ENCODE measurements at regions not wholly inside any gene's neighbourhood (a gene's known extent, or its start where the extent isn't known, plus 50 kb on each side); places are given as distances from the start of the nearest gene placed in this dataset.

- H3K9me2 ChIP-seq (ENCODE audit: insufficient read depth) = no peaks in the 10 kb centered on the region
- RAD21 ChIA-PET (ENCODE audit: low non-redundant PET in 1 of 2, low total read pairs in 2 of 2, uncharacterized antibody in 2 of 2, unreplicated experiment in 2 of 2) = no interaction called here
- no peak for TF ChIP-seq ZNF274 (IDR thresholded peaks at IDR 0.05; ENCODE audit: low read depth, low read length)
- no peak for TF ChIP-seq ELF1 (IDR thresholded peaks at IDR 0.05; ENCODE audit: borderline replicate concordance, low read depth)
- TF ChIP-seq ZBTB33 (IDR thresholded peaks at IDR 0.05; ENCODE audit: extremely low read depth, insufficient replicate concordance, low read length) = no peak
- TF ChIP-seq ZFX (IDR thresholded peaks at IDR 0.05) = no peak
- TF ChIP-seq CEBPB (IDR thresholded peaks at IDR 0.05; ENCODE audit: low read depth) = no peak
- no peak for TF ChIP-seq JUND (IDR thresholded peaks at IDR 0.05)
- TF ChIP-seq POLR2AphosphoS5 (IDR thresholded peaks at IDR 0.05; ENCODE audit: low read depth, low read length) = no peak
- no peak for TF ChIP-seq SRF (IDR thresholded peaks at IDR 0.05; ENCODE audit: low read depth)
- TF ChIP-seq TCF7L2 (IDR thresholded peaks at IDR 0.05; ENCODE audit: borderline replicate concordance, extremely low read depth, insufficient read depth, insufficient read length) = no peak
- no peak for TF ChIP-seq YY1 (IDR thresholded peaks at IDR 0.05; ENCODE audit: extremely low read depth, insufficient replicate concordance, low read depth, low read length)
- TF ChIP-seq ATF3 (IDR thresholded peaks at IDR 0.05) = no peak
- no peak for TF ChIP-seq CTCF (IDR thresholded peaks at IDR 0.05 in 2 of 3, conservative IDR thresholded peaks at IDR 0.05 in 1 of 3; ENCODE audit: borderline replicate concordance in 1 of 3, insufficient read depth in 1 of 3, low read depth in 2 of 3, low read length in 2 of 3)
- TF ChIP-seq SIN3A (IDR thresholded peaks at IDR 0.05; ENCODE audit: low read depth) = no peak
- no peak for TF ChIP-seq MAX (IDR thresholded peaks at IDR 0.05)
- TF ChIP-seq RAD21 (IDR thresholded peaks at IDR 0.05; ENCODE audit: low read depth) = no peak
- no peak for TF ChIP-seq EGR1 (IDR thresholded peaks at IDR 0.05; ENCODE audit: low read depth)
- TF ChIP-seq EZH2phosphoT487 (IDR thresholded peaks at IDR 0.05; ENCODE audit: borderline replicate concordance) = no peak
- no peak for TF ChIP-seq REST (IDR thresholded peaks at IDR 0.05; ENCODE audit: low read depth)
- no peak for TF ChIP-seq POLR2A (IDR thresholded peaks at IDR 0.05; ENCODE audit: borderline replicate concordance, extremely low read depth, insufficient read depth, insufficient read length)
- H2AFZ ChIP-seq (ENCODE audit: low read depth, low read length, poor library complexity, severe bottlenecking) = no peak overlapping the region
- no peaks in the 10 kb centered on the region for H3K79me2 ChIP-seq (ENCODE audit: insufficient read depth, low read length)
- no peak overlapping the region for H3K4me3 ChIP-seq (replicated peaks in 1 of 2; ENCODE audit: low read depth in 1 of 2, low read length in 2 of 2)
- H3K9ac ChIP-seq (ENCODE audit: low read length) = no peak overlapping the region
- H3K9me3 ChIP-seq (ENCODE audit: control insufficient read depth in 1 of 2, insufficient read depth in 1 of 2, low read depth in 1 of 2, low read length in 2 of 2) = no peaks in the 10 kb centered on the region
- H3K27me3 ChIP-seq (ENCODE audit: insufficient read depth, low read length) = no peaks in the 10 kb centered on the region
- no peaks in the 10 kb centered on the region for H3K4me1 ChIP-seq (ENCODE audit: control insufficient read depth in 1 of 2, insufficient read depth in 2 of 2, low read length in 2 of 2)
- intact Hi-C loops (cut with micrococcal nuclease) = no loop called here
- no peaks in the 10 kb centered on the region for H3K36me3 ChIP-seq (ENCODE audit: control insufficient read depth in 1 of 2, insufficient read depth in 2 of 2, low read length in 2 of 2)
- H3K27ac ChIP-seq (ENCODE audit: low read depth, low read length) = no peak overlapping the region
- CTCF ChIA-PET = no interaction called here
- no peaks in the 10 kb centered on the region for H4K20me1 ChIP-seq (ENCODE audit: insufficient read depth)
- DNase-seq (ENCODE audit: low read depth, low spot score) = no peak
- BruUV-seq (replicated peaks) = no TSS peak
- POLR2A ChIA-PET = no interaction called here
- no peak overlapping the region for H3K4me2 ChIP-seq (ENCODE audit: low read length)
- no peak for ATAC-seq
Observed at GRCh38 chr4:141845901-141846300, 209.5 kb downstream of the IL15 start.
